Ovary (tissue), 3 donors: ENCODE measurements at regions not wholly inside any gene's neighbourhood (a gene's known extent, or its start where the extent isn't known, plus 50 kb on each side); places are given as distances from the start of the nearest gene placed in this dataset.

Source experiments
- CTCF ChIP-seq, 3 donors: fragments of 450-650 bp in 2 of 3; fragments of 200-600 bp in 1 of 3; IDR thresholded peaks; one replicate each; pipeline versions ENCODE4 v1.5.1 to v1.8.0; 2016 to 2022; ENCODE audit warnings: antibody characterized with exemption in 3 of 3, mild to moderate bottlenecking in 1 of 3
- EP300 ChIP-seq: sonication (generic); formaldehyde crosslinking; IDR thresholded peaks from one replicate; pipeline ENCODE4 v1.6.1; 2017; ENCODE audit warnings: antibody characterized with exemption
- POLR2A ChIP-seq: fragments of 450-650 bp; IDR thresholded peaks from one replicate; pipeline ENCODE4 v1.6.1; 2017; ENCODE audit warnings: antibody characterized with exemption, mild to moderate bottlenecking, moderate library complexity
- donor health status: DM: no; HTN: no; CAD: no.

DNA sequence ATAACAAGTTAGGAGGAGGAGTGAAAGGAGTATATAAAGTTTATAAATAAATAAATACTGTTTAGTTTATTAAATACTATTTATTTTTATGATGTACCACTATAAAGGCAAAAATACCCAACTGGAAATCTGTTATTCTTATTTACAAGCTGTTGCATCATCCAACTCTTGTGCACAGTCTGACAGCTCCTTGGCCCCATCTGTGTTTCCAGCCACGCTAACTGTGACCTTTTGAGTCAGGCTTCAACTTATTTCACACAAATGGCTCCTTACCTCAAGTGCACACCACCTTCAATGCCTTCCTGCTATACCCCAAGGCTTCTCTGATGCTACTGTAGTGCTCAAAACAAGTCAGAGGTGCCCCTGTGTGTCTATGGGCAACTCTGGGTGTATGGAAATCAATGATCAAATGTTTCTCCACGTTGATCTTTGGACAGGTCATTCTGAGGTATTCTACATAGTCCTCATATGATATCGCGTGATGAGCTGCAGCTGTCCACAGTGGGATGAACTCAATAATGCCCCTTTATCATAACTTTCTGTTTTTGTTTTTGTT is 303.2 kb upstream of the GRAMD2B start:
- TF ChIP-seq POLR2A (no peak), CTCF (IDR thresholded peaks at IDR 0.05) (no peak), EP300 (no peak)
